GM19452 (cell line): ENCODE measurements at regions not wholly inside any gene's neighbourhood (a gene's known extent, or its start where the extent isn't known, plus 50 kb on each side); places are given as distances from the start of the nearest gene placed in this dataset.
A peak's percentile ranks its signal among the peaks of the same experiment; 100 is the strongest.
"Not testable (repeated sequence)": the region's sequence is repeated elsewhere in the genome, so short reads cannot be mapped to it uniquely, and the experiment has no call there.

ENCODE experiments used
- ATAC-seq: cut with Tn5 transposase; IDR thresholded peaks from one replicate; pipeline ENCODE4 v1.9.1; 2021; ENCODE audit not compliant: unreplicated experiment

- no peak for ATAC-seq
These were observed 158.8 kb upstream of the KYNU start for GRCh38 chr2:142718576-142719155.

- no peak for ATAC-seq
These were observed 160.8 kb upstream of the KYNU start for GRCh38 chr2:142716463-142717242.

- peak; percentile 79 for ATAC-seq
These were observed 162.9 kb upstream of the KYNU start for GRCh38 chr2:142714600-142714999.

- ATAC-seq, result no peak
These were observed 167.1 kb upstream of the KYNU start for GRCh38 chr2:142710336-142710735.

- no peak for ATAC-seq
These were observed 170.1 kb upstream of the KYNU start for GRCh38 chr2:142707318-142707717.

GRCh38 chr2:142702397-142702796, 175.1 kb upstream of the KYNU start:
- ATAC-seq, result not testable (repeated sequence)

GRCh38 chr2:142695350-142696257, 181.9 kb upstream of the KYNU start:
- ATAC-seq, result not testable (repeated sequence)

GRCh38 chr2:142694282-142694681, 183.2 kb upstream of the KYNU start:
- no peak for ATAC-seq

- ATAC-seq, result no peak
These were observed 184.1 kb upstream of the KYNU start for GRCh38 chr2:142693171-142693950.

- no peak for ATAC-seq
These were observed 188.4 kb upstream of the KYNU start for GRCh38 chr2:142688856-142689605.

GRCh38 chr2:142687509-142687908, 190.0 kb upstream of the KYNU start:
- ATAC-seq, result no peak

GRCh38 chr2:142687075-142687474, 190.4 kb upstream of the KYNU start:
- no peak for ATAC-seq

- no peak for ATAC-seq
These were observed 192.8 kb upstream of the KYNU start for GRCh38 chr2:142684667-142685066.

GRCh38 chr2:142682528-142682927, 194.9 kb upstream of the KYNU start:
- ATAC-seq, result no peak

- no peak for ATAC-seq
These were observed 195.5 kb upstream of the KYNU start for GRCh38 chr2:142681952-142682351.

GRCh38 chr2:142678164-142678563, 199.3 kb upstream of the KYNU start:
- ATAC-seq, result no peak

- no peak for ATAC-seq
These were observed 202.1 kb upstream of the KYNU start for GRCh38 chr2:142675398-142675797.

- no peak for ATAC-seq
These were observed 203.6 kb upstream of the KYNU start for GRCh38 chr2:142673836-142674235.

- no peak for ATAC-seq
These were observed 204.8 kb upstream of the KYNU start for GRCh38 chr2:142672698-142673097.

GRCh38 chr2:142670362-142670761, 207.1 kb upstream of the KYNU start:
- ATAC-seq, result no peak
